ENCODE measurements at regions not wholly inside any gene's neighbourhood (a gene's known extent, or its start where the extent isn't known, plus 50 kb on each side); places are given as distances from the start of the nearest gene placed in this dataset.

GRCh38 chr3:176942305-176942704 lies 255.0 kb downstream of the TBL1XR1 start:
- intact Hi-C loops (cut with micrococcal nuclease), result no loop called here

More at GRCh38 chr3:176942305-176942704, 255.0 kb downstream of the TBL1XR1 start:
- BruUV-seq (replicated peaks), result no TSS peak
- no peaks in the 10 kb centered on the region for H3K4me1 ChIP-seq (replicated peaks in 1 of 2; ENCODE audit: control insufficient read depth in 2 of 2, insufficient read depth in 2 of 2, low read length in 2 of 2)
- ATAC-seq, result no peak
- WGBS (ENCODE audit: insufficient coverage, low coverage, missing lambda C conversion rate), result 0% methylated on average over 1 of the region's 1 CpG
- H3K9ac ChIP-seq (ENCODE audit: insufficient read depth in 1 of 2, low read depth in 2 of 2, low read length in 2 of 2), result no peak overlapping the region
- no peak overlapping the region for H2AFZ ChIP-seq (ENCODE audit: low read depth, low read length)
- H3K9me3 ChIP-seq (replicated peaks; ENCODE audit: control insufficient read depth, insufficient read depth, low read depth, low read length), result no peaks in the 10 kb centered on the region
- H3K36me3 ChIP-seq (ENCODE audit: control insufficient read depth, insufficient read depth, low read length), result no peaks in the 10 kb centered on the region
- FAIRE-seq, result no peak
- H3K9me1 ChIP-seq (ENCODE audit: control insufficient read depth, insufficient read depth, low read length), result no peaks in the 10 kb centered on the region
- no peak overlapping the region for H3K4me2 ChIP-seq (ENCODE audit: insufficient read depth, low read length)
- H3K4me3 ChIP-seq, result no peak overlapping the region
- H4K20me1 ChIP-seq (replicated peaks; ENCODE audit: control insufficient read depth, insufficient read depth, low read length), result no peaks in the 10 kb centered on the region
- no peaks in the 10 kb centered on the region for H3K27me3 ChIP-seq (ENCODE audit: control insufficient read depth in 2 of 2, insufficient read depth in 2 of 2, low read length in 2 of 2)
- DNase-seq (ENCODE audit: extremely low read depth in 1 of 4, low spot score in 3 of 4), result no peak
- CTCF ChIA-PET (ENCODE audit: low intra/inter-chr PET ratio), result no interaction called here
- no peak overlapping the region for H3K27ac ChIP-seq (ENCODE audit: extremely low read depth, low read depth, low read length)
- no peaks in the 10 kb centered on the region for H3K79me2 ChIP-seq (ENCODE audit: control insufficient read depth, insufficient read depth, low read length)
- in situ Hi-C loops (cut with MboI), result loop anchor here (10.0 kb wide), 1 partner anchor 842 kb away; no protein-coding TSS in a partner anchor
- TF ChIP-seq MED1 (CRISPR knock-in tag; IDR thresholded peaks at IDR 0.05; ENCODE audit: borderline replicate concordance) (no peak), SRF (CRISPR knock-in tag; IDR thresholded peaks at IDR 0.05) (no peak), NUFIP1 (IDR thresholded peaks at IDR 0.05; ENCODE audit: partially characterized antibody) (no peak), ZNF609 (CRISPR knock-in tag; IDR thresholded peaks at IDR 0.05; ENCODE audit: borderline replicate concordance) (no peak), ZNF512 (tag; IDR thresholded peaks at IDR 0.05) (no peak), HDAC3 (IDR thresholded peaks at IDR 0.05; ENCODE audit: borderline replicate concordance, partially characterized antibody) (no peak), BRF2 (IDR thresholded peaks at IDR 0.05; ENCODE audit: borderline replicate concordance, insufficient read depth, insufficient read length) (no peak), ZNF212 (CRISPR knock-in tag; IDR thresholded peaks at IDR 0.05) (no peak)
- POLR2A ChIA-PET, result no interaction called here

All from K562 (cell line).